Spleen (tissue), 11 donors: ENCODE measurements at regions not wholly inside any gene's neighbourhood (a gene's known extent, or its start where the extent isn't known, plus 50 kb on each side); places are given as distances from the start of the nearest gene placed in this dataset.

Experiments used
- DNase-seq: peaks from one replicate; pipeline ENCODE4 v3.0.0-alpha.2; 2020
- H3K27ac ChIP-seq, 8 donors: fragments of 200-600 bp; sonication (generic) in 7 of 8; 1 replicate in 4 of 8; 2 replicates in 4 of 8; pipeline versions ENCODE4 v1.5.0 to v1.8.0; 2016 to 2021; ENCODE audit warnings: inconsistent platforms in 4 of 8, mild to moderate bottlenecking in 4 of 8, moderate library complexity in 1 of 8
- H3K27me3 ChIP-seq, 7 donors: fragments of 200-600 bp; sonication (generic) in 6 of 7; replicated peaks in 1 of 7; 1 replicate in 4 of 7; 2 replicates in 3 of 7; pipeline versions ENCODE4 v1.5.0 to v1.8.0; 2016 to 2021; ENCODE audit warnings: inconsistent platforms in 3 of 7, mild to moderate bottlenecking in 1 of 7
- H3K36me3 ChIP-seq, 6 donors: fragments of 200-600 bp; sonication (generic) in 5 of 6; 1 replicate in 4 of 6; 2 replicates in 2 of 6; pipeline versions ENCODE4 v1.5.0 to v1.8.0; 2016 to 2021; ENCODE audit warnings: inconsistent platforms in 2 of 6
- H3K4me1 ChIP-seq, 6 donors: fragments of 200-600 bp; sonication (generic) in 5 of 6; 1 replicate in 3 of 6; 2 replicates in 3 of 6; pipeline versions ENCODE4 v1.5.0 to v1.8.0; 2016 to 2021; ENCODE audit warnings: inconsistent platforms in 3 of 6
- H3K4me3 ChIP-seq, 8 donors: fragments of 200-600 bp; sonication (generic) in 7 of 8; 1 replicate in 4 of 8; 2 replicates in 4 of 8; pipeline versions ENCODE4 v1.5.0 to v1.8.0; 2016 to 2021; ENCODE audit warnings: inconsistent platforms in 4 of 8, mild to moderate bottlenecking in 4 of 8, moderate library complexity in 2 of 8
- H3K9me3 ChIP-seq, 8 donors: fragments of 200-600 bp; sonication (generic) in 7 of 8; 1 replicate in 4 of 8; 2 replicates in 4 of 8; pipeline versions ENCODE4 v1.5.0 to v1.8.0; 2016 to 2021; ENCODE audit warnings: inconsistent platforms in 4 of 8
- CTCF ChIP-seq, 11 experiments: fragments of 200-600 bp in 7 of 11; fragments of 450-650 bp in 4 of 11; sonication (generic) in 4 of 11; IDR thresholded peaks in 8 of 11; conservative IDR thresholded peaks in 3 of 11; 1 replicate in 7 of 11; 2 replicates in 4 of 11; pipeline versions ENCODE4 v1.4.0 to v1.8.0; 2016 to 2021; ENCODE audit warnings: antibody characterized with exemption in 11 of 11, inconsistent platforms in 4 of 11, mild to moderate bottlenecking in 1 of 11
- POLR2A ChIP-seq, 3 donors: fragments of 450-650 bp; IDR thresholded peaks; one replicate each; pipeline ENCODE4 v1.5.1; 2017; ENCODE audit warnings: antibody characterized with exemption in 3 of 3, mild to moderate bottlenecking in 1 of 3
- POLR2AphosphoS5 ChIP-seq, 3 donors: sonication (generic); formaldehyde crosslinking; IDR thresholded peaks; one replicate each; pipeline ENCODE4 v1.5.1; 2017; ENCODE audit warnings: antibody characterized with exemption in 3 of 3
- WGBS, 5 donors: extraction: QIAGEN DNeasy Blood & Tissue Kit in 3 of 5; methylation state at CpG; one replicate each; pipeline versions ENCODE4 v1.1.5 to v1.1.7; 2013 to 2018; 5-methylcytosine and 5-hydroxymethylcytosine counted together
- intact Hi-C: fragments of 100-400 bp; cut with DNase I; formaldehyde crosslinking; loops from one replicate; pipeline ENCODE4 v1.15.0; 2023; ENCODE audit warnings: low total_unique reads
- donor health status: healthy with polysubstance abuse.
- donor health status: DM: no; HTN: no; CAD: no; lungs with moderate emphysema.
- donor health status: DM: no; HTN: no; CAD: no.
- donor health status: Bipolar disorder and iron deficiency.
- donor health status: healthy.
- donor health status: DM: no; HTN: no; CAD: no.
- donor health status: DM: yes; HTN: yes; CAD: no.

GRCh38 chr13:64073203-64073602 is 2657.6 kb upstream of the PCDH20 start:
- Histone ChIP-seq H3K36me3 (no peaks in the 10 kb centered on the region), H3K4me3 (no peak overlapping the region), H3K9me3 (peaks cover 0 to 35% (median 0%) of the 10 kb centered on the region in 8 donors), H3K4me1 (no peaks in the 10 kb centered on the region), H3K27ac (no peak overlapping the region), H3K27me3 (no peaks in the 10 kb centered on the region)
- DNase-seq: no peak
- intact Hi-C loops: no loop called here
- TF ChIP-seq POLR2A (IDR thresholded peaks at IDR 0.05) (no peak), POLR2AphosphoS5 (IDR thresholded peaks at IDR 0.05) (no peak), CTCF (IDR thresholded peaks at IDR 0.05 in 8 of 11, conservative IDR thresholded peaks at IDR 0.05 in 3 of 11) (no peak)

- no peaks in the 10 kb centered on the region for H3K27me3 ChIP-seq
- no peaks in the 10 kb centered on the region for H3K4me1 ChIP-seq
- H3K36me3 ChIP-seq: no peaks in the 10 kb centered on the region
- no peak for DNase-seq
- WGBS, 5 donors: 73 to 84% (median 79%) methylated on average over 1 of the region's 1 CpG
- intact Hi-C loops: no loop called here
- no peak overlapping the region for H3K4me3 ChIP-seq
- H3K27ac ChIP-seq: no peak overlapping the region
- peaks cover 0 to 17% (median 0%) of the 10 kb centered on the region in 8 donors for H3K9me3 ChIP-seq
- TF ChIP-seq CTCF (IDR thresholded peaks at IDR 0.05 in 8 of 11, conservative IDR thresholded peaks at IDR 0.05 in 3 of 11) (no peak), POLR2A (IDR thresholded peaks at IDR 0.05) (no peak), POLR2AphosphoS5 (IDR thresholded peaks at IDR 0.05) (no peak)
Measured at GRCh38 chr13:64071352-64071751, 2655.7 kb upstream of the PCDH20 start.

- peaks cover 0 to 2% (median 0%) of the 10 kb centered on the region in 8 donors for H3K9me3 ChIP-seq
- no peak for TF ChIP-seq POLR2A (IDR thresholded peaks at IDR 0.05)
- no peak for DNase-seq
- intact Hi-C loops: no loop called here
- no peaks in the 10 kb centered on the region for H3K4me1 ChIP-seq
- WGBS, 5 donors: 59 to 82% (median 79%) methylated on average over 1 of the region's 1 CpG
- H3K4me3 ChIP-seq: no peak overlapping the region
- no peaks in the 10 kb centered on the region for H3K27me3 ChIP-seq
- H3K27ac ChIP-seq: no peak overlapping the region
- H3K36me3 ChIP-seq: no peaks in the 10 kb centered on the region
Measured at GRCh38 chr13:64069892-64070291, 2654.2 kb upstream of the PCDH20 start.

GRCh38 chr13:64066711-64067110 is 2651.1 kb upstream of the PCDH20 start:
- DNase-seq: no peak
- TF ChIP-seq CTCF (IDR thresholded peaks at IDR 0.05 in 8 of 11, conservative IDR thresholded peaks at IDR 0.05 in 3 of 11): no peak
- no peak for TF ChIP-seq POLR2A (IDR thresholded peaks at IDR 0.05)
- H3K36me3 ChIP-seq: no peaks in the 10 kb centered on the region
- no peaks in the 10 kb centered on the region for H3K4me1 ChIP-seq
- no peaks in the 10 kb centered on the region for H3K27me3 ChIP-seq
- no peak overlapping the region for H3K27ac ChIP-seq
- no peaks in the 10 kb centered on the region for H3K9me3 ChIP-seq
- intact Hi-C loops: no loop called here
- 25 to 54% (median 44%) methylated on average over 2 of the region's 2 CpGs for WGBS, 5 donors
- no peak overlapping the region for H3K4me3 ChIP-seq

GRCh38 chr13:64061649-64062048 is 2646.0 kb upstream of the PCDH20 start:
- Histone ChIP-seq H3K27me3 (no peaks in the 10 kb centered on the region), H3K36me3 (no peaks in the 10 kb centered on the region), H3K4me3 (no peak overlapping the region), H3K27ac (no peak overlapping the region), H3K4me1 (no peaks in the 10 kb centered on the region), H3K9me3 (peaks cover 0 to 6% (median 0%) of the 10 kb centered on the region in 8 donors)
- intact Hi-C loops: no loop called here
- TF ChIP-seq CTCF (IDR thresholded peaks at IDR 0.05 in 8 of 11, conservative IDR thresholded peaks at IDR 0.05 in 3 of 11) (no peak), POLR2A (IDR thresholded peaks at IDR 0.05) (no peak)
- no peak for DNase-seq
- whole genome bisulfite sequencing, 5 donors: 48 to 60% (median 56%) methylated on average over 2 of the region's 2 CpGs
